Panc1 (cell line): ENCODE measurements at regions not wholly inside any gene's neighbourhood (a gene's known extent, or its start where the extent isn't known, plus 50 kb on each side); places are given as distances from the start of the nearest gene placed in this dataset.

ENCODE experiments used
- ATAC-seq: fragments of 200-7000 bp; cut with Tn5 transposase; 2 replicates; pipeline ENCODE4 v1.9.1; 2020; ENCODE audit warnings: mild to moderate bottlenecking, moderate library complexity
- BruUV-seq: library from RNA; stranded (reverse); fragments of 400-500 nt; replicated peaks from 2 replicates; lab custom pipeline; 2021; lab: Mats Ljungman, UMichigan
- CTCF ChIA-PET: fragments of 300-600 bp; sonication (Branson Sonifier 250); formaldehyde crosslinking; loops from one replicate; lab custom pipeline; 2022; ENCODE audit warnings: antibody characterized with exemption; lab: Charles Lee
- POLR2A ChIA-PET: fragments of 300-600 bp; sonication (Branson Sonifier 250); formaldehyde crosslinking; loops from one replicate; lab custom pipeline; 2022; ENCODE audit warnings: antibody characterized with exemption; lab: Charles Lee
- DNase-seq: peaks from one replicate; pipeline ENCODE4 v3.0.0-alpha.2; 2010; ENCODE audit warnings: low read depth, low spot score
- H3K27ac ChIP-seq: 2 replicates; pipeline ENCODE4 v1.5.1; 2011; ENCODE audit warnings: mild to moderate bottlenecking, low read length, inconsistent platforms
- H3K27me3 ChIP-seq: fragments of 200-500 bp; sonication (Bioruptor generic); 2 replicates; pipeline ENCODE4 v1.6.0; 2014; ENCODE audit warnings: low read length, inconsistent platforms; ENCODE audit not compliant: control insufficient read depth, insufficient read depth
- H3K36me3 ChIP-seq: fragments of 200-500 bp; sonication (Bioruptor generic); 2 replicates; pipeline ENCODE4 v1.5.1; 2014; ENCODE audit warnings: inconsistent platforms, mild to moderate bottlenecking, low read length, moderate library complexity; ENCODE audit not compliant: control insufficient read depth, insufficient read depth
- H3K4me1 ChIP-seq: 2 replicates; pipeline ENCODE4 v1.5.1; 2011; ENCODE audit warnings: inconsistent platforms, mild to moderate bottlenecking, low read length, moderate library complexity; ENCODE audit not compliant: control insufficient read depth, insufficient read depth
- H3K4me3 ChIP-seq, 2 experiments: 2 replicates each; pipeline ENCODE4 v1.5.1; 2011 to 2012; ENCODE audit warnings: low read depth in 2 of 2, low read length in 2 of 2, mild to moderate bottlenecking in 2 of 2, inconsistent platforms in 1 of 2, moderate library complexity in 1 of 2
- H3K9me3 ChIP-seq: fragments of 200-500 bp; sonication (Bioruptor generic); 2 replicates; pipeline ENCODE4 v1.5.1; 2014; ENCODE audit warnings: low read depth, mild to moderate bottlenecking, inconsistent platforms, low read length, moderate library complexity; ENCODE audit not compliant: control insufficient read depth, insufficient read depth
- CTCF ChIP-seq: fragments of 450-650 bp; IDR thresholded peaks from 2 replicates; pipeline ENCODE4 v1.5.1; 2017; ENCODE audit warnings: mild to moderate bottlenecking
- POLR2AphosphoS5 ChIP-seq: IDR thresholded peaks from 2 replicates; pipeline ENCODE4 v1.6.1; 2012; ENCODE audit warnings: mild to moderate bottlenecking, low read depth, low read length, moderate library complexity
- REST ChIP-seq, 2 experiments: IDR thresholded peaks; 2 replicates each; pipeline ENCODE4 v1.6.1; 2011 to 2012; ENCODE audit warnings: low read depth in 2 of 2, control low read depth in 1 of 2, low read length in 1 of 2, mild to moderate bottlenecking in 1 of 2, moderate library complexity in 1 of 2; ENCODE audit not compliant: insufficient read depth in 1 of 2
- SIN3A ChIP-seq: IDR thresholded peaks from 2 replicates; pipeline ENCODE4 v1.6.1; 2012; ENCODE audit warnings: low read depth, mild to moderate bottlenecking, low read length, moderate library complexity, borderline replicate concordance; ENCODE audit not compliant: insufficient read depth
- TCF7L2 ChIP-seq: IDR thresholded peaks from 2 replicates; pipeline ENCODE4 v1.6.1; 2011; ENCODE audit warnings: mild to moderate bottlenecking, low read depth, low read length, inconsistent platforms
- in situ Hi-C: cut with HindIII; loops from 2 replicates; pipeline ENCODE4 v1.10.0; 2016; ENCODE audit warnings: low sequenced_read_pairs, low pct_unique_long_range_greater_than_20kb
- intact Hi-C: fragments of 100-400 bp; cut with micrococcal nuclease; formaldehyde crosslinking; loops from one replicate; pipeline ENCODE4 v1.10.0; 2022; ENCODE audit not compliant: unreplicated experiment

DNA sequence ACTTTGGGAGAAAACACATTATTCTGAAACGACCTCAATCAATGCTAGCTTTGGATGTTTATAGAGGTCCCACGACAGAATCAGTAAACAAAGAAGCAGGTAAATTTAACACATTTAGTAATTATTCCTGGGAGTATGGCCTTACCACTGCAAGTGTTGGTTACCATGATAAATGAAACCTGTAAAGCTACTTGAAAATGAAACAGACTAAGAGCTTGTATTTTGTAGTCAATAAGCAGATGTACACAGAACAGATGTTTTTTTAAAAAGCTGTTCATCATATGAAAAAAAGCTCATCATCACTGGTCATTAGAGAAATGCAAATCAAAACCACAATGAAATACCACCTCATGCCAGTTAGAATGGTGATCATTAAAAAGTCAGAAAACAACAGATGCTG lies 295.3 kb upstream of the XYLT1 start:
- no peak for TF ChIP-seq TCF7L2
- TF ChIP-seq CTCF = no peak
- no peak for TF ChIP-seq POLR2AphosphoS5
- TF ChIP-seq SIN3A = no peak
- no peak for TF ChIP-seq REST (IDR thresholded peaks at IDR 0.05; ENCODE audit: insufficient read depth in 1 of 2, low read depth in 2 of 2, low read length in 1 of 2)
- no peak for DNase-seq
- Histone ChIP-seq H3K4me3 (no peak overlapping the region), H3K36me3 (no peaks in the 10 kb centered on the region), H3K4me1 (no peaks in the 10 kb centered on the region), H3K9me3 (no peaks in the 10 kb centered on the region), H3K27ac (no peak overlapping the region), H3K27me3 (peaks cover 2% of the 10 kb centered on the region; the same call in 1 of the 2 replicates)
- CTCF ChIA-PET = no interaction called here
- ATAC-seq = no peak
- intact Hi-C loops = no loop called here
- in situ Hi-C loops = no loop called here
- BruUV-seq = no TSS peak
- POLR2A ChIA-PET = no interaction called here

GRCh38 chr16:17759451-17760390 lies 289.0 kb upstream of the XYLT1 start:
- Histone ChIP-seq H3K27ac (no peak overlapping the region), H3K4me3 (no peak overlapping the region), H3K4me1 (no peaks in the 10 kb centered on the region), H3K9me3 (no peaks in the 10 kb centered on the region), H3K27me3 (peaks cover 2% of the 10 kb centered on the region; the same call in 1 of the 2 replicates), H3K36me3 (no peaks in the 10 kb centered on the region)
- intact Hi-C loops (no loop called here), in situ Hi-C loops (no loop called here)
- DNase-seq (no peak), ATAC-seq (no peak)
- ChIA-PET CTCF (no interaction called here), POLR2A (no interaction called here)
- BruUV-seq = no TSS peak
- TF ChIP-seq TCF7L2 (no peak), REST (IDR thresholded peaks at IDR 0.05; ENCODE audit: insufficient read depth in 1 of 2, low read depth in 2 of 2, low read length in 1 of 2) (no peak), CTCF (no peak), POLR2AphosphoS5 (no peak), SIN3A (no peak)
